ENCODE measurements at regions not wholly inside any gene's neighbourhood (a gene's known extent, or its start where the extent isn't known, plus 50 kb on each side); places are given as distances from the start of the nearest gene placed in this dataset.

DNA sequence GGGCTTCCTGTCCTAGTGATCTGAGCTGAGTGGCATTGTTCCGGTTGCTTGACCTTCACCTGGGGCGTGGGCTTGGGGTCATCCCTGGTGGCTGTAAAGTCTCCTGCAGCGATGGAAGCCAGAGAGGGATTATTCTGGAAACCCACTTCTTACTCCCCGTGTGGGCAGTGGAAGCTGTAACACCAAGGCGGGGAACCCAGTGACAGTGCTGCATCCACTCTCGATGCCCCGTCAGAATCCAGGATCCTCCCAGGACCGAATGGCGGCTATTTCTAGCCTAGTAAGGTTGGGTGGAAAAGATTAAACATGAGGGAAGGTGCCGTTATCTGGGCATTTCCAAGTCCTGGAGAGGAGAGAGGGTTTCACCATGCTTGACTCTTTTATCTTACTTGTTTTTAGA lies 280.6 kb downstream of the ZNF536 start:
- WGBS, 2 donors, result 83 to 85% methylated on average over 7 to 10 of the region's 10 CpGs
- ATAC-seq (no peak), DNase-seq (no peak)
- Histone ChIP-seq H3K4me1 (peaks cover 64% of the 10 kb centered on the region), H3K27ac (no peak overlapping the region), H3K9me3 (no peaks in the 10 kb centered on the region), H3K27me3 (no peaks in the 10 kb centered on the region), H3K4me3 (no peak overlapping the region), H3K36me3 (replicated peaks in 1 of 2; ENCODE audit: insufficient read depth in 1 of 2, low read depth in 2 of 2) (no peaks in the 10 kb centered on the region)
- intact Hi-C loops (cut with DNase I), result no loop called here
- TF ChIP-seq POLR2A (IDR thresholded peaks at IDR 0.05) (no peak), CTCF (IDR thresholded peaks at IDR 0.05) (no peak)

DNA sequence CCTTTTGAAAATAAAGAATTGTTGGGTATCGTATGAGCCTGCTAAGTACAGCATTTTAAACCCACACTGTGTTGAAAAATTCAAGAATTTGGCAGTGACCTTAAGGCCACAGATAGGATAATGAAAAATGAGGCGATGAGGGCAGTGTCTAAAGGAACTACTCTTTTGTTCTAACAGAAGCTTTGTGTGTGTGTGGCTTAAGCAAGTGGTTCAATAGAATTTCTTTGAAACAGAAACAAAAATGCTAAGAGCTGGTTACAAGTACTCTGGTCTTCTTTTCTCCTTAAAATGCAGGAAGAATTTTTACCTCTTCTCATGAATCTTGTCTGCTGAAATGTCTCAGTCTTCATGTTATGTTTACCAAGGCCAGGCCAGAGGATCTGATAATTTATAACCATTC lies 279.5 kb downstream of the ZNF536 start:
- WGBS, 2 donors, result 39 to 53% methylated on average over 2 of the region's 2 CpGs
- no peak for DNase-seq
- Histone ChIP-seq H3K4me1 (peaks cover 64% of the 10 kb centered on the region), H3K9me3 (no peaks in the 10 kb centered on the region), H3K4me3 (no peak overlapping the region), H3K27me3 (no peaks in the 10 kb centered on the region), H3K27ac (peak overlapping the region in 3 of 4 donors; percentile 75 to 85 (median 83)), H3K36me3 (replicated peaks in 1 of 2; ENCODE audit: insufficient read depth in 1 of 2, low read depth in 2 of 2) (no peaks in the 10 kb centered on the region)
- no peak for ATAC-seq
- intact Hi-C loops (cut with DNase I), result no loop called here
- TF ChIP-seq CTCF (IDR thresholded peaks at IDR 0.05) (no peak), POLR2A (IDR thresholded peaks at IDR 0.05) (no peak)

GRCh38 chr19:30651066-30651465 lies 278.9 kb downstream of the ZNF536 start:
- intact Hi-C loops (cut with DNase I), result no loop called here
- 15 to 29% methylated on average over 10 of the region's 10 CpGs for WGBS, 2 donors
- no peaks in the 10 kb centered on the region for H3K36me3 ChIP-seq (replicated peaks in 1 of 2; ENCODE audit: insufficient read depth in 1 of 2, low read depth in 2 of 2)
- no peak overlapping the region for H3K4me3 ChIP-seq
- peak overlapping the region; percentile 55 to 85 (median 79) for H3K27ac ChIP-seq
- H3K9me3 ChIP-seq, result no peaks in the 10 kb centered on the region
- TF ChIP-seq POLR2A (IDR thresholded peaks at IDR 0.05) (peak in 2 of 3 donors; percentile 34 to 40), CTCF (IDR thresholded peaks at IDR 0.05) (no peak)
- ATAC-seq (peak; percentile 87), DNase-seq (peak; percentile 82 to 91 (median 90))
- peaks cover 64% of the 10 kb centered on the region for H3K4me1 ChIP-seq
- H3K27me3 ChIP-seq, result no peaks in the 10 kb centered on the region

DNA sequence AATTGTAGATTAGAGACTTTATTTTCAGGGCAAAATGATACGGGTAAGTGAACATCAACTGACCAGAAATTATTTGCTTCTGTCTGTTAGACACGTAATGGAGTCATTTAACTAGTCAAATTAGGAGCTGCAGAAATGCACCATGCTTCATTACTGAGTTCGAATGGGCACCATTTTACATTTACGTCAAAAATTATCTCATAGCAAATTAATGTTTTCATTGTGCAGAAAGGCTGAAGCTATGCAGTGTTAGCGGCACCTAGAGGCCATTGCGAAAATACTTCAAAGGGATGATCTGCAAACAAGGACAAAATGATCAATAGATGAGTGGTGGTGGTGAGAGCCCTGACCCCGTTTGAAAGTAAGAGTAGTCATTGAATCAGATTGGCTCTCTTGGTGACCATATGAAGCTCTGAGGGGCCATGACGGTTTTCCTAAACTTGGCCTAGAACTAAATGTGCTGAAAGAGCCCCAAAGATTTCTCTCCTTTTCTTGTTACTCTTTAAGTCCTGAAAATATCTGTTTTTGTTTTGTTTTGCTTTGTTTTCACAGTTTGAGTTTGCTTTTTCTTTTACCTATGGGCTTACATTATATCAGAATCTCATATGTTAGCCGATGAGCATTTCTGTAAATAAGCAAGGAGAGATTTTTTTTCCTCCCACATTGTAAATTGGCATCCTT lies 277.9 kb downstream of the ZNF536 start:
- TF ChIP-seq CTCF (IDR thresholded peaks at IDR 0.05), result peak; percentile 54 to 89 (median 84)
- no peak for TF ChIP-seq POLR2A (IDR thresholded peaks at IDR 0.05)
- peak; percentile 64 to 72 (median 69) for DNase-seq
- Histone ChIP-seq H3K27ac (peak overlapping the region; percentile 55 to 85 (median 79)), H3K9me3 (no peaks in the 10 kb centered on the region), H3K36me3 (replicated peaks in 1 of 2; ENCODE audit: insufficient read depth in 1 of 2, low read depth in 2 of 2) (no peaks in the 10 kb centered on the region), H3K27me3 (no peaks in the 10 kb centered on the region), H3K4me1 (peaks cover 54% of the 10 kb centered on the region), H3K4me3 (no peak overlapping the region)
- intact Hi-C loops (cut with DNase I), result no loop called here
- ATAC-seq, result peak; percentile 66
- 7 to 11% methylated on average over 9 of the region's 9 CpGs for WGBS, 2 donors

Data from body of pancreas (tissue), 4 donors.